NCI-H524 treated with DMSO at 0.1 percent for 48 hours (cell line): ENCODE measurements at regions not wholly inside any gene's neighbourhood (a gene's known extent, or its start where the extent isn't known, plus 50 kb on each side); places are given as distances from the start of the nearest gene placed in this dataset.

ENCODE experiments used
- DNase-seq: peaks from one replicate; lab custom pipeline; 2025; lab: John Stamatoyannopoulos, UW

DNA sequence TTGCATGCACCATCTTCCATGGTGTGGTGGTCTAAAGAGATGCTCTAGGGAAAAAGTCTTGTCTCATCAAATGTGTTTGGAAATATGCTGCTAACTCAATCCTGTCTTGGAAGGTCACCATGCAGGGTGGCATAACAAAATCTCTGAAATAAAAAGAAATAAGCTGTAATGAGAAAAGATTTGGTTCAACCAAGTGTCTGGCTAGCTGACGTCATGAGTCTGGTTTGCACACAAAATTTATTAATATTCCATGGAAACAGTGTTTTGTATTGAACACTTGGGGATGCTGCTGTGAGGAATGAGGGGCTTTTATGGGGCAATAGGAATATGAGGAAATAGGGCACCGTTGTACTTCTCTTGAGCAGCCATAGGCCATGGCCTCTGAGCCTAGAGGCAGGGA is 575.7 kb upstream of the CDH5 start:
- no peak for DNase-seq

DNA sequence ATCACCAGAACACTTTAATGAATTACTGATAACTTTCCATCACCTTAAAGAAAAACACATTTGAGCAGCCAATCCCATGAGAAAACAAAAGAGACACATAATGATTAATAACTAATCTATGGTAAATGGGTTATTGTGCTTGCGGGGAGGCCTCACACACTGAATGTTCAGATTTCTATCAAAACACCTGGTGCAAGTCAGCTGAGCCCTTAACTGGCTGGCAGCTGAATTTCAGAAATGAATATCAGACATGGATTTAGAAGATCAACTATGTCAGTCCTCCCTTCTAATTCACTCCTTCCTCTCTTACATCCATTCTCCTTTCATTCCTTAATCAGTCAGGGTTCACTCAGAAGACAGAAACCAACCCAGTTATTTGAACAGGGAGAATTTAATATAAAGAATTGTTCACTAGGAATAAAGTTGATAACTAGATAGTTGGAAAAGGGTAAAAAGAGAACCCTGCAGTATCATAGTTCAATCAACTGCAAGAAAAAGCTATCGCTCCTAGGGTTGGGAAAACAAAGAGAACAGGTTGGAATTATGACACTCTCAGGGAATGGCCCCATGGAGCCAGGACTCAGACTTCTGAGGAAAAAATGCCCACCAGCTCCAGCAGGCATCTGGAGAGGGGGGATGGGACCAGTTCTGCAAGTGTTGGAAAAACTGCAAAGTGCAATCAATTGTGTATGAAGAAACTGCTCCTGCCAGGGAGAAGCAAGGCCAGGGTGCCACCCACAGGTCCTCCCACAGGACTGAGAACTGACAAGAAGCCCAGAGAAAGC is 577.1 kb upstream of the CDH5 start:
- DNase-seq = no peak

DNA sequence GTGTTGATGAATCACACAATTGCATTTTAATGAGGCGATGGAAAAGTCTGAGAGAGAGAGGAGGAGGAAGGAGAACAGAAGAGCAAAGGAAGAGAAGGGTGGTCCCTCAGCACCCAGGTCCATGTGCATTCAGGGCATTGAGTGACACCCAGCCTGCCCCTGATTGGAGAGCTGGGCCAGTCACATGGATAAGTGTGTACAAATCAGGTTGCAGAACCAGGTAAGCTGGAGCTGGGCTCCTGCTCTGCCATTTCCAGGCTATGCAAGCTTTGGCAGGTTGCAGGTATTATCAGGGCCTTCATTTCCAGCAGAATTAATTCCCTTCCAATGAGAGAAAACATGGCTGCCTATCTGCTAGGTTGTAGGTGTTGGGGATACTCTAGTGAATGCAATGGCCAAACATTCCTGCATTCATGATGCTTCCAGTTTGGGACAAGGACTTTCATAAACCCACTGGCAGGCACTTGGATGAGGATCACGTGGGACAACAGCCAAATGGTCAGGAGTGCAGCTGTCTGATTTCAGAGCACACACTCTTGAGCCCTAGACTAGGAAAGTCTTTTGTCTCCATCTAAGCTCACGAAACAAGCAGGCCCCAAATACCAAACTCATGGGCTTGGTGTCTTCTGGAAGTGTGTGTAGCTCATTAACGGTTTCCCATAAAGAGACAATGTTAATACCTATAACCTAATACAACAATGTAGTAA is 577.9 kb upstream of the CDH5 start:
- DNase-seq = no peak

DNA sequence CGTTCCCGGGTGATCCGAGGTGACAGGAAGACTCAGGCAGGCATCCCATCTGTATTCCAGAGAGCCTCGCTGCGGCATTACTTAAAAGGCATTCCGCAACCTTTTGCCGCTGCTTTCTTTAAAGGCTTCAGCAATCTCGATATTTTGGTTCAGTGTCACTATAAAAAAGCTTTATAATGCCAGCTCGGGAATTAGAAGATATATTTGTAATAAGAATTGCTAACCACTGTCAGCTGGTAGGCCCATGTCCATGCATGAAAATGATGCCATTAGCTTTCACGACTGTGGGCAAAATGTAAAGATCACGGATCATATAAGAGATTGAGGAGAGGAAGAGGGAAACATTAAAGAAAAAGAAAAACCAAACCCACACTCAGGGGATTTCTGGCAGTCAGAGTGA is 578.6 kb upstream of the CDH5 start:
- no peak for DNase-seq

DNA sequence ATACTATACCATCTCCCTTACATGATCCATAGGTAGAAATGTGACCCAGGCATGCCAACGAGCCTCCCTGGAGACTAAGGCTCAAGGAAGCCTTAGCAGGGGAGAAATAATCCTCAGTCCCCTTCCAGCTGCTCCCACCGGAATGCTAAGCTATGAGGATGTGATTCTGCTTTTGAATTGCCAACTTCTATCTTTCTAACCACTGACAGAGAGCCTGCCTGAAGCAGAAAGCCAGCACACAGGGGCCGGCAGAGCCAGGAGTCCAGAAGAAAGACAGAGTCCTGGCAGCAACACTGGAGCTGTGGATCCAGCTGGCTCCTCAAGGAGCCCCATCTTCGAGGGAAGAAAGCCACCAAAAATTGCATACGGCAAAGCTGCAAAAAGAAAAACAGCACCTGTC is 579.6 kb upstream of the CDH5 start:
- no peak for DNase-seq

DNA sequence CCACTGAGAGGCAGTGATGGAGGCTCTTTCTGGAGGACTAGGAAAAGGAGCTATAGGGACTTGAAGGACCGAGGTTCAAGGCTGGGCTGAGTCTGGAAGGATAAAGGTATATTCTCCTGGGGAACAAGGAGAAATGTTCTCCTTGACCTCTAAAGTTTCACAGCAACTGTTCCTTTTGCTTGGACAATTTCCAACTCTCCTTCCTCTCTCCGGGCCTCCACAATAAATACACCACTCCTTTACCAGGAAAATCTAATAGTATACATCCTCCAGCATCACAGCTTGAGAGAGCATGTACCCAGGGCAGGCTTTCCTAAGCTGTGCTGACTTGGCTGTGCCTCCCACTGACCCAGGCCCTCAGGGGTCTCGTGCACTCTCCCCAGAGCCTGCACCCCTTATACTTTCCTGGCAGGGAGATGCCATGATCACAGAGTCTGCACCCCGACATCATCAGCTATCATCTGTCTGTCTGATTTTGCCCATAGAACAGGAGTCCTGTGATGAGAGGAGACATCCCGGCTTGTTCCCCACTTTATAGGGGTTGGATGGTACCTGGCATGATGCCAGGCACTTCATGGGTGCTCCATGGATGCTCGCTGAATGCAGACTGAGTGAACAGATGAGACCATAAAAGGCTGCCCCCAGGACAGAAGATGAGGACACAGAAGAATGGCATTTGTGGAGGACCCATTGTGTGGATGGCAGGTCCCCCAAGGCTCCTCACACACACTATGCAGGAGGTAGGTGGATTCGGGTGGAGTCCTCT is 582.6 kb upstream of the CDH5 start:
- DNase-seq = no peak

DNA sequence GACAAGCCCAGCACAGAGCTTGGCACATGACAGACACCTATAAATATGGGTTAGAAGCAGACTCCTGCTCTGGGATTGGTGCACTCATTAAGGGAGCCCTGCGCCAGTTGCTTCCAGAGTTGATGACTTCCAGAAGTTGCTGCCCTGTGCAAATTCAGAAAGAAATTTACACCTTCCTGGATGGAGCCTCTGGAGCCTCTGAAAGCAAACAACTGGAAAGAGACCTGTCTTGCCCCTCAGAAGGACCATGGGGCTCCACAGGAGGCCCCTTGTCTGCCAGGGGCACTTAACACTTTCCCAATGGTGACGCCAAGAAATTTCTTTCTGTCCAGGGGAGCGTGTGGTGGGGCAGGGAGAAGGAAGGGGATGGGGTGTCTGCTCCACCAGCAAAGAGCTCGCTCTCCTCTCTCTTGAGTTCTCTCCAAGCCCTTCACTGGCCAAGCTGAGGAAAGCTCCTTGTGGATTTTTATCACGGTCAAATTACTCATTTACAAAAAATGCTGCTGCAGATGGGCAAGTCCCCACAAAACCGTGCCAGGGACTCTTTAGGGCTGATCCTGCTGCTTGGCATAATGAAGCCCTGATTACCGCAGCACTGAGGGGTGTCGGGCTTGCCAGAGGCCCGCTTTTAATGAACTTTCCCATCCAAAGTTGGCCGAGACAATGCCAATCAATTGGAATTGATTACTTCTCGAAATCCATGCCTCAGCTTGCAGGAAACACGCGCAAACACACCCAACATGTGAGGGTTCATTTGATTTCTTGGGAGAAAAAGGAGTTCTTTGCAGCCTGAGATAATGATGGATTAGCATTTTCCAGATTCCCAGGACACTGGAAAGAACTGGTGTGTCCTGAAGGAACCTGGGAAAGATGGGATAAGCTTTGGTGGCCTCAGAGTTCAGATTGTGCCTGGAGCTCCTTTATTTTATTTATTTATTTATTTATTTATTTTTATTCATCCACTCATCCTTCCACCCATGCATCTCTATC is 583.6 kb upstream of the CDH5 start:
- no peak for DNase-seq

DNA sequence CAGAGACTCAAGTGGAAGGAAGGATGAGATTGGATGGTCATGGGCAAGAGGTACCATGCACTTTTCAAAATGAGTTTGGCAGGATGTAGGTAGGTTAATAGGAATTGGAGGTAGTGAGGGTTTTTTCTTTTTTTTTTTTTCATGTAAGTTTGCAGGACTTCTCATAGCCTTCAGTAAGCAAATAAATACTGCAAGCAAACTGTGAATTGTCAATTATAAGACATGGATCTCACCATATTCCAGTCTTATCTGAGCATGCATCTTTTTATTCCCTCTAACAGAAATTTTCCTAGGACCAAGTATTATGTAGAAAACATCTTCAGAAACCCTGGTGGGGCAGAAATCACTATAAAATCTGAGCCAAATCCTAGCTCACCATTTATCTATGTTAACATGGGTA is 584.6 kb upstream of the CDH5 start:
- no peak for DNase-seq

DNA sequence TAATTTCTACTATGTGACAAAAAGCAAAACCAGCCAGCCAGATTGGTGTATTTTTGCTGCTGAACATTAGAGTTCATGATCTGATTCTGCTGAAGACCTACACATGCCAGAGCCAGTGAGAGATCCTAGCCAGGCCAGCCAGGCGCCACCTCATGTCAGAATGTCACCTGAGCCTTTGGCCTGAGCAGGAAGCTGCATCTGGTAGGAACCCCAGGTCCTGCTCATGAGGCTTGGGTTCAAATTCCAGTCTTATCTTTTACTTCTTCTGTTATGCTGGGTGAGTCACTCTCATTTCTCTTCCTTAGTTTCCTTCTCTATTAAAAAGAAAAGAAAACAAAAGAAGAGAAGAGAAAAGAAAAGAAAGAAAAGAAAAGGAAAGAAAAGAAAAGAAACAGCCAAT is 585.1 kb upstream of the CDH5 start:
- DNase-seq = no peak

DNA sequence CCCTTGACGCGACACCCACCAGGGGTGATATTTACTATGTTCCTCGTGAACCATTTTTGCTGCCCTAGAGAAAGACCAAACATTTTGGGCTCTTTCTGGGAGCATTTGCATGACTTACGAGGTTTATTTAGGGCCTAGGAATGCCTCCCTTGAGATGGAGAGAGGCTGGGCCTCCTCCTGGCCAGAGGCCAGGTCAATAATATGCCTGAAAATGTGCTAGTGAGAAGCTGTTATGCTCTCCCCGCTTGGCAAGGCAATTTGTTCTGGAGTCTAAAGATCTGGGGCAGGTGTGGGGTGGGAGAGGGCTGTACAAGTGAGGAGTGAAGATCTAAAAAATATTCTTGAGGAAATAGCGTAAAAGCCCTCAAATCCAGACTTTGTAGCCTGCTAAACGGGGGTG is 587.3 kb upstream of the CDH5 start:
- DNase-seq = no peak

DNA sequence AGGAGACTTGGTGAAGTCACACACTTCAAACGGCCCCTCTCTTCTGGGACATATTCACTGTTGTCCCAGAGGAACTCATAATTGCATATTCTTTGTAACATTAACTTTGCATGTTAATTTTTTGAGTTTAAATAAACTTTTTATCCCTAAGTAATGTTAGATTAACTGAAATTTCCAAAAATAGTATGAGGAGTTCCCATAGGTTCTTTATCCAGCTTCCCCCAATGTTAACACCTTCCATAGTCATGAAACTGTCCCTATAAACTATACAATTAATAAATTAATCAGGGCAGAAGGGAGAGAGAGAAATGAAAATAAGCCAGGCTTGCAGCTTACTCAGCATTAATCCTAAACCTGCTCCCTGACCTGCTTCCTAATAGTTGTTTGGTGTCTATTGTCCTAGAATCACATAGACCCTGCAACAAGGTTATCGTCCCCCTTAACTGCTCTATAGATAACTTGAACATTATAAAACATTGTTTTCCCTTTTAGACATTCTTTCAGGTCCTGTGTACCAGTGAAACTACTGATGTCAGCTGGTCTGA is 589.8 kb upstream of the CDH5 start:
- no peak for DNase-seq

DNA sequence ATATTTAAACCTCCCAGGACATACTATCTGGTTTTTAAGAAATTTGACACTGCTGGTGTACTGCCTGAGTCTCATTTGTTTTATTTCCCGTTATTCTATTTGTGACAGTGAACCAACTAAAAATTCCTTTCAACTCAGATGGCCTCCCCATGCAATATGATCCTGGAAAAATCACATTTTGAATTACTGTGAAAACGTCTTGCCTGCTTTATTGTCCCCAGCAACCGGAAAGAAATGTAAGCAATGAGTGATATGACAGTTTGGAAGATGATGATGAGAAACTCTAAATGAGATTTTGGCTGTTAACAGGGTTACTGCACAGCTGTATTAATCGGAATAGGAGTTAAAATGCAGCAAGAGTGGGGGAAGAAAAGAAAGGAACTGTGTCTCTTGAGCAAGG is 590.7 kb upstream of the CDH5 start:
- no peak for DNase-seq

DNA sequence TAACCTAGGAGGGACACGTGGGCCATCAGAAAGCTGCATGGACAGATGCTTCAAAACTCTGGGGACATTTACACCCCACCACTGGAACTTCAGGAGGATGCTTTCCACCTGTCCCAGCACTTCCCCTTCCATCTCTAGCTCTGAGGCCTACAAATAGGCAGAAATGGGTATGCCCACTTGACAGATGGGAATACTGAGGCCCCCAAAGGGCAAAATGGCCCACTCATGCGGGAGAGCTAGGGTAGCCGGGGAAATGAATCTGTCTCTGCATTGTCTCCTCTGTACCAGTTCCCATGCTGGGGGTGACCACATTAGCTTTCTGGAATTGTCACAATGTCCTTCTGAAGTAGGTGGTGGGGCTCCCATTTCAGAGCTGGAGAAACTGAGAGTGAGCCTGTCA is 592.1 kb upstream of the CDH5 start:
- DNase-seq = no peak

DNA sequence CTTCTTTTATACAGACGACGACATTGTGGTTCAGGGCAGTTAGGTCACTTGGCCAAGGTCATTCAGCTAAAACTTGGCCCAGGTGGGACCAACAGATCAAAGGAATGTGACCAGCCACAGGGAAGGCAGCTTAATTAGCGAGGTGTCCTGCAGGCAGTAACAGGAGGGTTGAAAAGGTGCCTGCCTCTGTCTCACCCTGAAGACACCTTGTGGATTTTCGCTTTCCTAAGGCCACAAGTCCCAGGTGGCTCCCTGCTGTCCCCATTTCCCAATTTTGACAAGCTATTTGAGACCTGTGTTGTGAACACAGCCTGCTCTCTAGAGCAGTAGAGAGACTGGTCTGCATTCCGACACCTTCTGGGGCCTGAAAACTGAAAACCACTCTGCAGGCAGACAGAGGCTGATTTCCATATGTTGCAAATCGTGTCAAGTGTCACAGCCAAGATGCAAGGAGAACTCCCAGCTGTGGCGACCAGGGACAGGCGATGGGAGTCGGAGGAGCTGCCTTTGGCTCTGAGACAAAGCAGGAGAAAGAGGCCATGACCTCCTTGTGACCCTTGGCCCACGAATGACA is 593.1 kb upstream of the CDH5 start:
- no peak for DNase-seq

DNA sequence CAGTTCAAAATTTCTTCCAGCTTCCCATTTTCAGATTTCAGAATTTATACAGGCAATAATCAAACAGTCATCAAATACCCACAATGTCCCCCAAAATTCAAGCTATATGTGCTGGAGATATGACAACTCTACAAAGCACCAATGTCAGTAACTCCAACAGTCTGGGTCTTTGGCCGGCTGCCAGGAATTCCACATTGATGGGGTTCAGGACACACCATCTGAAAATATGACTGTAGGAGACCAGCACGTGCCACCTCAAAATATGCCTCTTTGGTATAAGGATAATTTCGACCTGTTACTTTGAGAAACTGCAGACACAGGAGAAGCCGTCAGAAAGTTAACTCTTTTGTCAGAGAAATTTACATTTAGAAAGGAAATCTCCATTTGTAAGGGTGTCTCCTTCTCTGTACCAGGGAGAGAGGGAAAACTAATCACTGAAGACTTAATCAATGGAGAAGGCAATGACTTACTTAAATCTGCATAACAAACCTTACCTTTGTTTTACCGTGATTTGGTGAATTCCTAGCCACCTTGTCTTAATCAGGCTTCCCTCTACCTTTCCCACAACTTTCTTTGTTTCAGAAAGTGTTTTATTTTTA is 594.3 kb upstream of the CDH5 start:
- no peak for DNase-seq

DNA sequence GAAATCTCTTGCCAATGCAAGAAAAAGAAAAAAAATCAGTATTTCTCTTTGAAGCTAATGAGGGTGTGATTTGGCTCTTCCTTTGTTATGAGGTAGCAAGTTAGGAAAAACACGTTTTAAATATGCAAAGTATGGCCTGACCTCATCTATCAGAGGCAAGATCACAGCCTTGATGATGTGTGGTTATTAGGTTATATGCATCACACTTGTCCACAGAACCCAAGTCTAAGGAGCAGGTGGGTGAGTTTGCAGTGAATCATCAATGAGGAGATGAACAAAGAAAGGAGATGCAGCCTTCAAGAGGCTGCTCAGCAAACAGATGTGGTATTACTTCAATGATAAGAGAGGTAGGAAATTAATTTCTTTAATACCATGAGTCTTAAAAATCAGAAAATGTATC is 594.8 kb upstream of the CDH5 start:
- no peak for DNase-seq

DNA sequence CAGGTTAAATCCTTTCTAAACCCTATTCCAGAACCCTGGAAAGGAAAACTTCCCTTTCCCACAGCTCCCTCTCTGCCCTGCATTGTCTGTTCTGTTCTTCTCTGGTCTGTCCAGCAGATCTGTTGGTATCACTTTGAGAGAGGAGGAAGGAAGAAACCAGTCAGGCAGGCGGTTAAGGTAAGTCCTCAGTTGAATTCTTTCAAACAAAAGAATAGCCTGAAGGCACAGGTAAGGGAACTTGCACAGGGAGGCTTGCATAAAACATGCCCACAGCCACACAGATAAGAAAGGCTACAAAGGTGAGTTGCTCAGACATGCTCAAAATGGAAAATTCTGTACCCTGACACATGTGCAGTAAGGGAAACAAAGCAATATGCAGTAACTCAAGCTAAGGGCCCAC is 595.7 kb upstream of the CDH5 start:
- no peak for DNase-seq

DNA sequence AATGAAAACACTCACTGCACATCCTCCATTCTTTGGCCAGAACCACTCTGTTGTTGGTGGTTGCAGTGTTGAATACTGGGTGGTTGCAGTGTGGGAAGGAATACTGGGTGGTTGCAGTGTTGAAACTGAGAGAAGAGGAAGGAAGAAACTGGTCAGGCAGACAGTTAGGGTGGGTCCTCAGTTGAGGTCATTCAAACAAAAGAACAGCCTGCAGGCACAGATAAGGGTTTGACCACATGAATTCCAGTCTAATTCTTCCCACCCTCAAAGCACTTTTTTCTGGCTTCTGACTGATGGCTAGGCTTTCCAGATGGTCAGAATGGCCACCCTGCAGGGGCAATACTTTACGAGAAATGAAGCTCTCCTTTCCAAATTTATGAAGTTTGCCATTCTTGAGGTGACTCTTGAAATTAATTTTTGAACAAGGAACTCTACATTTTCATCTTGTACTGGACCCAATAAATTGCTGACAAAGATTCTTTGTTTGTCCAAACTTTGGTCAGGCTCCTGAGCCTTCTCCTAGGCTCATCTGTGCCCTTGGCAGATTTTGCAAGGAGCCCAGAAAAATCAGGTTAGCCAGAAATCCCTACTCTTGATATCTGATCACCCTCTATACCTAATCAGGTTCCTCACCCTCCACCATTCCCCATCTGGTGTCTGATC is 596.6 kb upstream of the CDH5 start:
- DNase-seq = no peak

DNA sequence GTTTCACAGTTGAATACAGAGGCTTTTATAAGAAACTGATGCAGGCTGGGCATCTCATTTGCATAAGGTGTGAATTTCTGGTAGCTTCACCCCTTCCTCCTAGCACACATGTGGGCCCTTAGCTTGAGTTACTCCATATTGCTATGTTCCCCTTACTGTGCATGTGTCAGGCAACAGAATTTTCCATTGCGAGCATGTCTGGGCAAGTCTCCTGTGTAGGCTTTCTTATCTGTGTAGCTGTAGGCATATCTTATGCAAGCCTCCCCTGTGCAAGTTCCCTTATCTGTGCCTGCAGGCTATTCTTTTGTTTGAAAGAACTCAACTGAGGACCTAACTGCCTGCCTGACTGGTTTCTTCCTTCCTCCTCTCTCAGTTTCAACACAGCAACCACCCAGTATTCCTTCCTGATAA is 597.4 kb upstream of the CDH5 start:
- DNase-seq = no peak

DNA sequence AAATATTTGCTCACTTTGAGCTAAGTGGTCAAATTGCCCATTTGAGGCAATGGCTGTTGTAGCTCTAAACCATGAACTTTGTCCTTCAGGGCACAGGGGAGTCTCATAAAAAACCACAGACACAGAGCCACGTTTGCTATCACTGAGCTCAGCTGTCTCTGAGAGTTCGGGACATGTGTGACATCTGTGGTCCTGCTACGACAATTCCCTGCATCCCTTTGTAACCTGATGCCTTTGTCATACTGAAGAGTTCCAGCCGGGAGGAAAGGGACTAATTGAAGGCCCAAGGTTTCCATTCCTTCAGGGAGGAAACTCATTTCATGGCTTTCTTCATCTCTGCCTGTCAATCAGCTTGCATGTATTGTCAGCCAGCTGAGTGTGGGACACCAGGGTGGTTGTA is 599.4 kb upstream of the CDH5 start:
- peak; percentile 37 for DNase-seq
